H1 (cell line): ENCODE measurements at regions not wholly inside any gene's neighbourhood (a gene's known extent, or its start where the extent isn't known, plus 50 kb on each side); places are given as distances from the start of the nearest gene placed in this dataset.

Experiments
- EP300 ChIP-seq, 2 experiments: IDR thresholded peaks; 1 replicate in 1 of 2; 2 replicates in 1 of 2; pipeline ENCODE4 v1.6.1; 2011 to 2012; ENCODE audit warnings: low read depth in 2 of 2, low read length in 2 of 2, mild to moderate bottlenecking in 2 of 2, borderline replicate concordance in 1 of 2, inconsistent platforms in 1 of 2, moderate library complexity in 1 of 2
- JUN ChIP-seq: IDR thresholded peaks from 2 replicates; pipeline ENCODE4 v1.6.1; 2011; ENCODE audit warnings: low read depth, mild to moderate bottlenecking, improper control_type of control experiment, low read length
- JUND ChIP-seq: IDR thresholded peaks from 2 replicates; pipeline ENCODE4 v1.6.1; 2011; ENCODE audit warnings: mild to moderate bottlenecking, improper control_type of control experiment, low read length
- POLR2A ChIP-seq, 2 experiments: IDR thresholded peaks; 1 replicate in 1 of 2; 2 replicates in 1 of 2; pipeline ENCODE4 v1.6.1; 2011; ENCODE audit warnings: low read depth in 2 of 2, low read length in 2 of 2, mild to moderate bottlenecking in 2 of 2; ENCODE audit errors: control extremely low read depth in 1 of 2
- POLR2AphosphoS5 ChIP-seq: IDR thresholded peaks from 2 replicates; pipeline ENCODE4 v1.6.1; 2011; ENCODE audit warnings: low read depth, low read length
- RXRA ChIP-seq: IDR thresholded peaks from 2 replicates; pipeline ENCODE4 v1.6.1; 2011; ENCODE audit warnings: low read depth, mild to moderate bottlenecking, low read length, moderate library complexity; ENCODE audit not compliant: insufficient read depth
- TEAD4 ChIP-seq: IDR thresholded peaks from 2 replicates; pipeline ENCODE4 v1.6.1; 2012; ENCODE audit warnings: low read depth, low read length, inconsistent platforms, mixed read lengths
- TF ChIP-seq, protein P1 (sequence below), 3 experiments: IDR thresholded peaks; 1 replicate in 2 of 3; 2 replicates in 1 of 3; pipeline versions ENCODE4 v1.5.1 to v1.6.1; 2011; ENCODE audit warnings: low read length in 3 of 3, mild to moderate bottlenecking in 3 of 3, inconsistent platforms in 2 of 3, low read depth in 1 of 3, moderate library complexity in 1 of 3; ENCODE audit not compliant: insufficient read depth in 1 of 3; ENCODE audit errors: control extremely low read depth in 1 of 3
- TF ChIP-seq, protein P2 (sequence below): IDR thresholded peaks from 2 replicates; pipeline ENCODE4 v1.6.1; 2012; ENCODE audit warnings: low read length, inconsistent platforms

DNA sequence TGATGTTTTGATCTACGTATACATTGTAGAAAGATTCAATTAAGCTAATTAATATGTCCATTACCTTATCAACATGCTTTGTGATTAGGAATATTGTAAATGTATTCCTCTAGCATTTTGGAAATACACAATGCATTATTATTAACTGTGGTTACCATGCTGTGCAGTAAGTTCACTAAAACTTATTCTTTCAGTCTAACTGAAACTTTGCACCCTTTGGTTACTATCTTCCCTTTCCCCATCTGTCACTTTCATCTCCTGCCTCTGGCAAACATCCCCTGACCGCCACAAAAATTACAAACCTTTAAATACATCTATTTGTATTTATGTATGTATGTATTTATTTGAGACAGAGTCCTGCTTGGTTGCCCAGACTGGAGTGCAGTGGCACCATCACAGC lies 388.0 kb downstream of the NYAP2 start:
- no peak for TF ChIP-seq JUND
- TF ChIP-seq, protein P1, sequence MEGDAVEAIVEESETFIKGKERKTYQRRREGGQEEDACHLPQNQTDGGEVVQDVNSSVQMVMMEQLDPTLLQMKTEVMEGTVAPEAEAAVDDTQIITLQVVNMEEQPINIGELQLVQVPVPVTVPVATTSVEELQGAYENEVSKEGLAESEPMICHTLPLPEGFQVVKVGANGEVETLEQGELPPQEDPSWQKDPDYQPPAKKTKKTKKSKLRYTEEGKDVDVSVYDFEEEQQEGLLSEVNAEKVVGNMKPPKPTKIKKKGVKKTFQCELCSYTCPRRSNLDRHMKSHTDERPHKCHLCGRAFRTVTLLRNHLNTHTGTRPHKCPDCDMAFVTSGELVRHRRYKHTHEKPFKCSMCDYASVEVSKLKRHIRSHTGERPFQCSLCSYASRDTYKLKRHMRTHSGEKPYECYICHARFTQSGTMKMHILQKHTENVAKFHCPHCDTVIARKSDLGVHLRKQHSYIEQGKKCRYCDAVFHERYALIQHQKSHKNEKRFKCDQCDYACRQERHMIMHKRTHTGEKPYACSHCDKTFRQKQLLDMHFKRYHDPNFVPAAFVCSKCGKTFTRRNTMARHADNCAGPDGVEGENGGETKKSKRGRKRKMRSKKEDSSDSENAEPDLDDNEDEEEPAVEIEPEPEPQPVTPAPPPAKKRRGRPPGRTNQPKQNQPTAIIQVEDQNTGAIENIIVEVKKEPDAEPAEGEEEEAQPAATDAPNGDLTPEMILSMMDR (IDR thresholded peaks at IDR 0.05; ENCODE audit: control extremely low read depth in 1 of 3, insufficient read depth in 1 of 3, low read depth in 1 of 3, low read length in 3 of 3): no peak
- TF ChIP-seq POLR2AphosphoS5: no peak
- TF ChIP-seq, protein P2, sequence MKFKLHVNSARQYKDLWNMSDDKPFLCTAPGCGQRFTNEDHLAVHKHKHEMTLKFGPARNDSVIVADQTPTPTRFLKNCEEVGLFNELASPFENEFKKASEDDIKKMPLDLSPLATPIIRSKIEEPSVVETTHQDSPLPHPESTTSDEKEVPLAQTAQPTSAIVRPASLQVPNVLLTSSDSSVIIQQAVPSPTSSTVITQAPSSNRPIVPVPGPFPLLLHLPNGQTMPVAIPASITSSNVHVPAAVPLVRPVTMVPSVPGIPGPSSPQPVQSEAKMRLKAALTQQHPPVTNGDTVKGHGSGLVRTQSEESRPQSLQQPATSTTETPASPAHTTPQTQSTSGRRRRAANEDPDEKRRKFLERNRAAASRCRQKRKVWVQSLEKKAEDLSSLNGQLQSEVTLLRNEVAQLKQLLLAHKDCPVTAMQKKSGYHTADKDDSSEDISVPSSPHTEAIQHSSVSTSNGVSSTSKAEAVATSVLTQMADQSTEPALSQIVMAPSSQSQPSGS: no peak
- TF ChIP-seq POLR2A (IDR thresholded peaks at IDR 0.05; ENCODE audit: control extremely low read depth in 1 of 2, low read depth in 2 of 2, low read length in 2 of 2): no peak
- TF ChIP-seq TEAD4: no peak
- no peak for TF ChIP-seq RXRA
- no peak for TF ChIP-seq JUN
- TF ChIP-seq EP300 (IDR thresholded peaks at IDR 0.05; ENCODE audit: borderline replicate concordance in 1 of 2, low read depth in 2 of 2, low read length in 2 of 2): no peak
